Calu3 (cell line): ENCODE measurements at regions not wholly inside any gene's neighbourhood (a gene's known extent, or its start where the extent isn't known, plus 50 kb on each side); places are given as distances from the start of the nearest gene placed in this dataset.
A peak's percentile ranks its signal among the peaks of the same experiment; 100 is the strongest.

Source experiments
- BruUV-seq: library from RNA; stranded (reverse); fragments of 400-500 nt; replicated peaks from 2 replicates; lab custom pipeline; 2021; lab: Mats Ljungman, UMichigan
- CTCF ChIA-PET: fragments of 300-600 bp; sonication (Branson Sonifier 250); formaldehyde crosslinking; loops from one replicate; lab custom pipeline; 2022; ENCODE audit warnings: antibody characterized with exemption; lab: Charles Lee
- DNase-seq: peaks from one replicate; pipeline ENCODE4 v3.0.0; 2022
- H3K27ac Mint-ChIP-seq: one replicate; pipeline ENCODE4 v1.8.0; 2022; ENCODE audit warnings: mixed read lengths; ENCODE audit not compliant: unreplicated experiment
- H3K27me3 Mint-ChIP-seq: one replicate; pipeline ENCODE4 v1.8.0; 2022; ENCODE audit warnings: mixed read lengths; ENCODE audit not compliant: unreplicated experiment
- H3K36me3 Mint-ChIP-seq: one replicate; pipeline ENCODE4 v1.8.0; 2022; ENCODE audit warnings: mild to moderate bottlenecking, moderate library complexity, mixed read lengths; ENCODE audit not compliant: insufficient read depth, unreplicated experiment
- H3K4me1 Mint-ChIP-seq: one replicate; pipeline ENCODE4 v1.8.0; 2022; ENCODE audit warnings: mild to moderate bottlenecking, low read depth, mixed read lengths; ENCODE audit not compliant: unreplicated experiment
- H3K4me3 Mint-ChIP-seq: one replicate; pipeline ENCODE4 v1.8.0; 2022; ENCODE audit warnings: mild to moderate bottlenecking, low read depth, moderate library complexity, mixed read lengths; ENCODE audit not compliant: unreplicated experiment
- H3K9me3 Mint-ChIP-seq: one replicate; pipeline ENCODE4 v1.8.0; 2022; ENCODE audit warnings: low read depth, mixed read lengths; ENCODE audit not compliant: unreplicated experiment
- CTCF ChIP-seq: fragments of 200-600 bp; IDR thresholded peaks from one replicate; pipeline ENCODE4 v1.8.0; 2022; ENCODE audit warnings: antibody characterized with exemption; ENCODE audit not compliant: unreplicated experiment
- intact Hi-C: fragments of 100-400 bp; cut with micrococcal nuclease; formaldehyde crosslinking; loops from one replicate; pipeline ENCODE4 v1.10.0; 2022; ENCODE audit not compliant: unreplicated experiment

DNA sequence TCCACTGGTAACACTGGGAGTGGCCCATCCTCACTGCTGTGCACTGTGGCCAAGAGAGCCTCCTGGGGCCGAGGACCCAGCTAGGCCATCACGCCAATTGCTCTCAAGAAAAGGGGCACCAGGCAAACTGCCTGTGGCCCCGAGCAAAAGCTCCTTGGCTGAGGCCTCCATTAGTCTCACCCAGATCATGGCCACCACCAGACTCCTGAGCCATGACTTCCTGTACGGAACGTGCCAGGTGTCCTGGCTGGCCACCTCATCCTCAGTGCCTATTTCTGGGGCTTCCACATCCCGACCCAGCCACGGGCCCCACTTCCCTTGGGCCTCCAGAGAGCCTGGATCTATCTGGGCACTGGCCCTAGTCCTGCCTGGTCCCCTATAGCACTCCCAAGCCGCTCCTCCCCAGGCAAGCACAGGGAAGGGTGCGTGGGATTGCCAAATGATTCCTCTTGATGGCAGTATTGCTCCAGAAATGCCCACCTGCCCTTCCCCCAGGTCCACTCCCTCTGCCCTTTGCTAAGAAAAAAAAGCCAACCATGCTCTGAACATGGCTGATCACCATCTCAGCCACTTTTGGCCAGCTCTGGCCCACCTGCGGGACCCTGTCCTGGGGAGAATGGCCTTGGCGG is 212.6 kb upstream of the AGTR2 start:
- CTCF ChIA-PET = no interaction called here
- BruUV-seq = no TSS peak
- H3K36me3 Mint-ChIP-seq = no peaks in the 10 kb centered on the region
- peaks cover 23% of the 10 kb centered on the region for H3K4me1 Mint-ChIP-seq
- TF ChIP-seq CTCF = no peak
- no peak overlapping the region for H3K4me3 Mint-ChIP-seq
- H3K9me3 Mint-ChIP-seq = peaks cover 5% of the 10 kb centered on the region
- H3K27me3 Mint-ChIP-seq = no peaks in the 10 kb centered on the region
- intact Hi-C loops = no loop called here
- no peak for DNase-seq
- no peak overlapping the region for H3K27ac Mint-ChIP-seq

GRCh38 chrX:115958687-115959359 is 211.7 kb upstream of the AGTR2 start:
- intact Hi-C loops = no loop called here
- TF ChIP-seq CTCF = no peak
- Mint-ChIP-seq H3K4me3 (no peak overlapping the region), H3K4me1 (peaks cover 23% of the 10 kb centered on the region), H3K9me3 (peaks cover 7% of the 10 kb centered on the region), H3K27me3 (no peaks in the 10 kb centered on the region), H3K36me3 (no peaks in the 10 kb centered on the region), H3K27ac (no peak overlapping the region)
- no TSS peak for BruUV-seq
- CTCF ChIA-PET = no interaction called here
- no peak for DNase-seq

GRCh38 chrX:115960440-115961084 is 210.0 kb upstream of the AGTR2 start:
- no peak for DNase-seq
- no peak for TF ChIP-seq CTCF
- H3K9me3 Mint-ChIP-seq = peaks cover 7% of the 10 kb centered on the region
- BruUV-seq = no TSS peak
- H3K4me3 Mint-ChIP-seq = no peak overlapping the region
- peak overlapping the region; percentile 56 for H3K27ac Mint-ChIP-seq
- no peaks in the 10 kb centered on the region for H3K27me3 Mint-ChIP-seq
- intact Hi-C loops = no loop called here
- peaks cover 23% of the 10 kb centered on the region for H3K4me1 Mint-ChIP-seq
- no peaks in the 10 kb centered on the region for H3K36me3 Mint-ChIP-seq
- CTCF ChIA-PET = no interaction called here

- no peaks in the 10 kb centered on the region for H3K27me3 Mint-ChIP-seq
These were observed 203.6 kb upstream of the AGTR2 start for GRCh38 chrX:115966920-115967319.

More at GRCh38 chrX:115966920-115967319, 203.6 kb upstream of the AGTR2 start:
- no peak overlapping the region for H3K27ac Mint-ChIP-seq
- intact Hi-C loops = no loop called here
- DNase-seq = no peak
- TF ChIP-seq CTCF = no peak
- peak overlapping the region; percentile 88 for H3K4me3 Mint-ChIP-seq
- no TSS peak for BruUV-seq
- H3K36me3 Mint-ChIP-seq = peaks cover 21% of the 10 kb centered on the region
- CTCF ChIA-PET = no interaction called here
- peaks cover 2% of the 10 kb centered on the region for H3K9me3 Mint-ChIP-seq
- H3K4me1 Mint-ChIP-seq = peaks cover 13% of the 10 kb centered on the region
